Astrocyte of the spinal cord (primary cell): ENCODE measurements at regions not wholly inside any gene's neighbourhood (a gene's known extent, or its start where the extent isn't known, plus 50 kb on each side); places are given as distances from the start of the nearest gene placed in this dataset.

Experiments used
- DNase-seq: peaks from one replicate; pipeline ENCODE4 v3.0.0; 2011; ENCODE audit warnings: low read depth, low spot score
- H3K4me3 ChIP-seq: 2 replicates; pipeline ENCODE4 v1.5.1; 2011; ENCODE audit warnings: low read depth, mild to moderate bottlenecking, low read length, moderate library complexity
- in situ Hi-C: cut with HindIII; loops from 2 replicates; pipeline ENCODE4 v1.10.0; 2017; ENCODE audit warnings: low sequenced_read_pairs
- TF ChIP-seq, protein P1 (sequence below): IDR thresholded peaks from 2 replicates; pipeline ENCODE4 v1.5.1; 2012; ENCODE audit warnings: low read depth, mild to moderate bottlenecking, low read length, inconsistent platforms

DNA sequence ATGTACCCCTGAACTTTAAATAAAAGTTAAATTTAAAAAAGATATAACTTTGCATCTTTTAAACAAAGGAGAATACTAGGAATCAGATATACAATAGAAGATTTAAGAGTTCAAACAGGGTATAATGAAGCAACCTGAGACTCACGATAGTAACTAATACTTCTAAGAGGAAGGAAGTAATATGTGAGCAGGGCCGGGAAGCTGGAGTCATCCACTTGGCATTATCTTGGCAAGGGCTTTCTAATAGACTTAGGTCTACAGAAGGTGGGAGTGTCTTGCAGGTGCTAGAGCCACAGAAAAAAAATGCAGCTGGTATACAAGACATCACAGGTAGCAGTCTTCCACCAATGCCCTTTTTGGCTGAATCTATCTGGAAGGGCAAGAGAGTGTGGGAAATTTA, 231.9 kb downstream of the KCTD12 start:
- DNase-seq = no peak

DNA sequence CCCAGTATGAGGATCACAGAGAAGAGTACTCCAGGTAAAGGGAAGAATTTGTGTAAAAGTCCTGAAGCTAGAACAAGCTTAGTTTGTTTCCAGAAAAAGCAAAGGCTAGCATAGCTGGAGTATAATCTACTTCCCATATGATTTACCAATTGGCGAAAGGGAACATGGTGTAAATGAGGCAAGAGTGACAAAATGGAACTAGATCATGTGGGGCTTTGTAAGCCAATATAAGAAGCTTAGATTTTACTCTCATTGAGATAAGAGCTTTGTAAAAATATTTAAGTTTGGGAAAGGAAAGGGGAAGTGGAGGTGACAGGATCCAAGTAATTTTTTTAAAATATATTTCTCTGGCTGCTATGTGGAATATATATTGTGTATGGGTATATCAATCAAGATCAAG, 234.9 kb downstream of the KCTD12 start:
- no peak overlapping the region for H3K4me3 ChIP-seq
- DNase-seq = no peak
- TF ChIP-seq, protein P1, sequence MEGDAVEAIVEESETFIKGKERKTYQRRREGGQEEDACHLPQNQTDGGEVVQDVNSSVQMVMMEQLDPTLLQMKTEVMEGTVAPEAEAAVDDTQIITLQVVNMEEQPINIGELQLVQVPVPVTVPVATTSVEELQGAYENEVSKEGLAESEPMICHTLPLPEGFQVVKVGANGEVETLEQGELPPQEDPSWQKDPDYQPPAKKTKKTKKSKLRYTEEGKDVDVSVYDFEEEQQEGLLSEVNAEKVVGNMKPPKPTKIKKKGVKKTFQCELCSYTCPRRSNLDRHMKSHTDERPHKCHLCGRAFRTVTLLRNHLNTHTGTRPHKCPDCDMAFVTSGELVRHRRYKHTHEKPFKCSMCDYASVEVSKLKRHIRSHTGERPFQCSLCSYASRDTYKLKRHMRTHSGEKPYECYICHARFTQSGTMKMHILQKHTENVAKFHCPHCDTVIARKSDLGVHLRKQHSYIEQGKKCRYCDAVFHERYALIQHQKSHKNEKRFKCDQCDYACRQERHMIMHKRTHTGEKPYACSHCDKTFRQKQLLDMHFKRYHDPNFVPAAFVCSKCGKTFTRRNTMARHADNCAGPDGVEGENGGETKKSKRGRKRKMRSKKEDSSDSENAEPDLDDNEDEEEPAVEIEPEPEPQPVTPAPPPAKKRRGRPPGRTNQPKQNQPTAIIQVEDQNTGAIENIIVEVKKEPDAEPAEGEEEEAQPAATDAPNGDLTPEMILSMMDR = no peak
- in situ Hi-C loops = no loop called here

More for the DNA sequence above, 231.9 kb downstream of the KCTD12 start:
- in situ Hi-C loops = no loop called here
- no peak overlapping the region for H3K4me3 ChIP-seq
- TF ChIP-seq, protein P1 = no peak

DNA sequence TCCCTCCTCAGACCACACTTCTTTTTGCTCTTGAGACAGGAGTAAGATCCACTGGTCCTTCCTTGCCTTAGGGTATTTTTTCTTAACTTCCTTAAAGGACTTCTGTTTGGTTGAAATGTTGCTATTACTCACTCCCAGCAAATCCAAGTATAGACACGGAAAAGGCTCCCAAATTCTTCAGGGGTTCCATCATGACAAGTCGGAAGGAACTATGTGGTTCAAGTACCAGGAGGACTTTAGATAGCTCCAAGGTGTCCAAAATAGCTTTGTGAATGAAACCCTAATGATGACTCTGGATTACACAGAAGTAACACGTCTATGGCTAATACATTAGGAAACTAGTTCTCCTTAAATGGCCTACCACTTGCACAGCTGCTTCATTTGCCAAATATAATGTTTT, 238.7 kb downstream of the KCTD12 start:
- no peak overlapping the region for H3K4me3 ChIP-seq
- TF ChIP-seq, protein P1 = no peak
- in situ Hi-C loops = no loop called here

DNA sequence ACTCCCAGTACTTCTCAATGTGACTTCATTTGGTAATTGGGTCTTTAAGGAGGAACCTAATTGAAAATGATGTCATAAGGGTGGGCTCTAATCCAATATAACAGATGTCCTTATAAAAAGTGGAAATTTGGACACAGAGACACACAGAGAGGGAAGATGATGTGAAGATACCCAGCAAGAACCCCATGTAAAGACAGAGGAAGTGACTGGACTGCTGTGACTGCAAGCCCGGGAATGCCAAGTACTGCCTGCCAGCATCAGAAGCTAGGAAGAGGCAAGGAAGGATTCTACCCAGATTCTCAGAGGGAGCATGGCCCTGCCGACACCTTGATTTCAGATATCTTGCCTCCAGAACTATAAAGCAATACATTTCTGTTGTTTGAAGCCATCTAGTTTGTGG, 239.3 kb downstream of the KCTD12 start:
- in situ Hi-C loops = no loop called here
- no peak overlapping the region for H3K4me3 ChIP-seq
- TF ChIP-seq, protein P1 = no peak
- DNase-seq = no peak

More for the DNA sequence above, 238.7 kb downstream of the KCTD12 start:
- DNase-seq = no peak

DNA sequence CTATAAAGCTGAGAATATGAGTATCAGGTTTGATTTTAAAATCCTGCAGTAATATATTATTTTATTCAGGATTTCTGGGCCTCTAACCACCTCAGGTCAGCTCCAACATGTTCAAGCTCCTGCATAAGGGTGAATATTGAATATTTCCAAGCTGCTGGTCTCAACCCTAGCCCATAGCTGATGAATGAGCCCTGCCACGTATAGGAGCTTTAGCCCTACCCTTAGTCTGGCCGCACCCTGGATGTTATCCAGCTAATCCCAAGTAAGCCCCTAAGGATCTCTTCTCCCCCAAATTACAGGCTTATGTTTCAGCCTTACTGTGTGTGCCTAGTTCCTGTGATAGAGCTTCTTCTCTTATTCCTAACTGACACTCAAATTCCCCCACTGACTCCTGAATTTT, 240.6 kb downstream of the KCTD12 start:
- H3K4me3 ChIP-seq = no peak overlapping the region
- TF ChIP-seq, protein P1 = no peak
- in situ Hi-C loops = no loop called here
- no peak for DNase-seq

DNA sequence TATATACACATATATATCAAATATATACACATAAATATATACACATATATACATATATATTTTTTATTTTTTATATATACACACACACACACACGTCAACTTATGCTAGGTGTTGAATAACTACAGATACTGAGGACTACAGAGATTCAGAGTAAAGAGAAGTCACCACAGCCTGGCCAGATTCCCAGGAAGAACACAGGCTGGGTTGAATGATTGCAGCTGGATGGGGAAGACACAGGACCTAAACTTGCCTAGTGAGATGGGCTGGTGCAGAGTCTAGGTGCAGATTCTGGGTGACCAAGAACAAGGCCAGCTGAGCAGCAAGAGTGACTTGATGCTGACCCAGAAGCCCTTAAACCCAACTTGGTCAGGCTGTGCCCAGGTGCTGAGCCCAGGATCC, 241.3 kb downstream of the KCTD12 start:
- in situ Hi-C loops = no loop called here
- H3K4me3 ChIP-seq = no peak overlapping the region
- no peak for DNase-seq
- TF ChIP-seq, protein P1 = no peak

DNA sequence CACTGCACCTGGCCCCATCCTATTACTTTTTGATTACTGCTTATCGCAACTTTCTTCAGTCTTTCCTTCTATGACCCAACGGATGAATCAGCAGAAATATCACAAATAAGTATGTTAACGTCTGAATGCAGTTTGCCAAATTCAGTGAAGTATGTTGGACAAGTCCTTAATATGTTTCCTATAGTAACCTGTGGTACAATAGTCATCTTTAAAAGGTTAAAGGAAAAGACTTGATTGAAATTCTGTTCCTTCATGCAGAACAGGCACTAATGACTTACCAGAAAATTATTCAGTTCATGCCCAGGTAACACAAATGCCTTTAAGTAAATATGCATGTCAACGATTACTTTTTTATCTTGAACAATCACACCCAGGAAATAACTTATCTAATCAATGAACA, 242.6 kb downstream of the KCTD12 start:
- in situ Hi-C loops = no loop called here
- TF ChIP-seq, protein P1 = no peak
- DNase-seq = no peak
- H3K4me3 ChIP-seq = no peak overlapping the region
